ENCODE measurements at regions not wholly inside any gene's neighbourhood (a gene's known extent, or its start where the extent isn't known, plus 50 kb on each side); places are given as distances from the start of the nearest gene placed in this dataset.

DNA sequence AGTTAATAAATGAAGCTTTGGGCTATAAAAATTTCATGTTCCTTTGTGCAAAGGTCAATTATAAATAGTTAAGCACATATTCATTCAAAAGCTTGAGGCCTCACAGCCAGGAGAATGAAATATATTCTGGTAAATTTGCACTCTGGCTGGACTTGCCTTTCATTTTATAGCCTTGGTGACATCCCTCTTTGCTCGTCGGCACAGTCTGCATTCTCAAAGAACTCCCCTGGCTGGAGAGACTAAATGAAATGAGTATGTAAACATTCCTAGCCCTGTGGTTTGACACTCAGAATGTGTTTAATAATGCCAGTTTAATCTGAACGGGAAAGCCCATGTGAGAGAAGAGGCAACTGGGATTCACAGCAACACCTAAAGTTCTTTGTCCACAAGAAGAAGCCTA, 285.6 kb downstream of the BRINP1 start (continued):
- TF ChIP-seq, protein P1, sequence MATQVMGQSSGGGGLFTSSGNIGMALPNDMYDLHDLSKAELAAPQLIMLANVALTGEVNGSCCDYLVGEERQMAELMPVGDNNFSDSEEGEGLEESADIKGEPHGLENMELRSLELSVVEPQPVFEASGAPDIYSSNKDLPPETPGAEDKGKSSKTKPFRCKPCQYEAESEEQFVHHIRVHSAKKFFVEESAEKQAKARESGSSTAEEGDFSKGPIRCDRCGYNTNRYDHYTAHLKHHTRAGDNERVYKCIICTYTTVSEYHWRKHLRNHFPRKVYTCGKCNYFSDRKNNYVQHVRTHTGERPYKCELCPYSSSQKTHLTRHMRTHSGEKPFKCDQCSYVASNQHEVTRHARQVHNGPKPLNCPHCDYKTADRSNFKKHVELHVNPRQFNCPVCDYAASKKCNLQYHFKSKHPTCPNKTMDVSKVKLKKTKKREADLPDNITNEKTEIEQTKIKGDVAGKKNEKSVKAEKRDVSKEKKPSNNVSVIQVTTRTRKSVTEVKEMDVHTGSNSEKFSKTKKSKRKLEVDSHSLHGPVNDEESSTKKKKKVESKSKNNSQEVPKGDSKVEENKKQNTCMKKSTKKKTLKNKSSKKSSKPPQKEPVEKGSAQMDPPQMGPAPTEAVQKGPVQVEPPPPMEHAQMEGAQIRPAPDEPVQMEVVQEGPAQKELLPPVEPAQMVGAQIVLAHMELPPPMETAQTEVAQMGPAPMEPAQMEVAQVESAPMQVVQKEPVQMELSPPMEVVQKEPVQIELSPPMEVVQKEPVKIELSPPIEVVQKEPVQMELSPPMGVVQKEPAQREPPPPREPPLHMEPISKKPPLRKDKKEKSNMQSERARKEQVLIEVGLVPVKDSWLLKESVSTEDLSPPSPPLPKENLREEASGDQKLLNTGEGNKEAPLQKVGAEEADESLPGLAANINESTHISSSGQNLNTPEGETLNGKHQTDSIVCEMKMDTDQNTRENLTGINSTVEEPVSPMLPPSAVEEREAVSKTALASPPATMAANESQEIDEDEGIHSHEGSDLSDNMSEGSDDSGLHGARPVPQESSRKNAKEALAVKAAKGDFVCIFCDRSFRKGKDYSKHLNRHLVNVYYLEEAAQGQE (IDR thresholded peaks at IDR 0.05; ENCODE audit: unreplicated experiment) = no peak
- TF ChIP-seq, protein P2, sequence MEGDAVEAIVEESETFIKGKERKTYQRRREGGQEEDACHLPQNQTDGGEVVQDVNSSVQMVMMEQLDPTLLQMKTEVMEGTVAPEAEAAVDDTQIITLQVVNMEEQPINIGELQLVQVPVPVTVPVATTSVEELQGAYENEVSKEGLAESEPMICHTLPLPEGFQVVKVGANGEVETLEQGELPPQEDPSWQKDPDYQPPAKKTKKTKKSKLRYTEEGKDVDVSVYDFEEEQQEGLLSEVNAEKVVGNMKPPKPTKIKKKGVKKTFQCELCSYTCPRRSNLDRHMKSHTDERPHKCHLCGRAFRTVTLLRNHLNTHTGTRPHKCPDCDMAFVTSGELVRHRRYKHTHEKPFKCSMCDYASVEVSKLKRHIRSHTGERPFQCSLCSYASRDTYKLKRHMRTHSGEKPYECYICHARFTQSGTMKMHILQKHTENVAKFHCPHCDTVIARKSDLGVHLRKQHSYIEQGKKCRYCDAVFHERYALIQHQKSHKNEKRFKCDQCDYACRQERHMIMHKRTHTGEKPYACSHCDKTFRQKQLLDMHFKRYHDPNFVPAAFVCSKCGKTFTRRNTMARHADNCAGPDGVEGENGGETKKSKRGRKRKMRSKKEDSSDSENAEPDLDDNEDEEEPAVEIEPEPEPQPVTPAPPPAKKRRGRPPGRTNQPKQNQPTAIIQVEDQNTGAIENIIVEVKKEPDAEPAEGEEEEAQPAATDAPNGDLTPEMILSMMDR (conservative IDR thresholded peaks at IDR 0.05; ENCODE audit: low read depth in 2 of 2) = no peak
- no peak for TF ChIP-seq ZNF114 (CRISPR knock-in tag; IDR thresholded peaks at IDR 0.05)

DNA sequence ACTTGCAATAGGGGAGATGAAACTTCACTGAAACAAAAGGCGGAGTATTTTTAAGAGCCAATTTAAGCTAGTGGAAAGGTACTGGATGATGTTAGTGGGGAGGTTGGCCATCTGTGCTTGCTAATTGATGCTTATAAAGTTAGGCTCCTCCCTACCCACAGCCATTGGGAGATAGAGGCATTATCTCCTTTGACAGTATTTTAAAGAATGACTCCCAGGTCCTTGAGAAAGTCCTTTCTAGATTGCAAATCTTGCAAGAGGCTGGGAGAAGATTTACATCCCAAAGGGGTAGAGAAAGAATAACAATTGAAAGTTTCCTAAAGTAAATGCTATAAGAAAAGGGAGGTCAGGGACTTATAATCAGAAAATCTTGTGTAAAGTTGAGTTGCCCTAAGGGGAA, 282.6 kb downstream of the BRINP1 start:
- H3K27ac Mint-ChIP-seq = peak overlapping the region; percentile 1
- H3K4me1 Mint-ChIP-seq = peaks cover 49% of the 10 kb centered on the region
- ATAC-seq (peak; percentile 87), DNase-seq (ENCODE audit: low spot score) (peak; percentile 75)
- Histone ChIP-seq H3K36me3 (ENCODE audit: insufficient read depth) (no peaks in the 10 kb centered on the region), H4K20me1 (replicated peaks; ENCODE audit: insufficient read depth) (no peaks in the 10 kb centered on the region), H3F3A (replicated peaks; ENCODE audit: low read depth) (peaks cover 8% of the 10 kb centered on the region; the same call in 1 of the 2 replicates), H3K4me1 (ENCODE audit: insufficient read depth) (peaks cover 40% of the 10 kb centered on the region), H3K9me2 (ENCODE audit: insufficient read depth) (peaks cover 11% of the 10 kb centered on the region; the same call in 1 of the 2 replicates), H3K27me3 (ENCODE audit: insufficient read depth) (no peaks in the 10 kb centered on the region), H2AFZ (no peak overlapping the region), H3K4me3 (no peak overlapping the region), H3K27ac (ENCODE audit: low read depth) (peak overlapping the region; percentile 46), H3K79me2 (replicated peaks; ENCODE audit: insufficient read depth) (no peaks in the 10 kb centered on the region), H3K4me2 (peak overlapping the region; percentile 7)
- TF ChIP-seq, protein P3, sequence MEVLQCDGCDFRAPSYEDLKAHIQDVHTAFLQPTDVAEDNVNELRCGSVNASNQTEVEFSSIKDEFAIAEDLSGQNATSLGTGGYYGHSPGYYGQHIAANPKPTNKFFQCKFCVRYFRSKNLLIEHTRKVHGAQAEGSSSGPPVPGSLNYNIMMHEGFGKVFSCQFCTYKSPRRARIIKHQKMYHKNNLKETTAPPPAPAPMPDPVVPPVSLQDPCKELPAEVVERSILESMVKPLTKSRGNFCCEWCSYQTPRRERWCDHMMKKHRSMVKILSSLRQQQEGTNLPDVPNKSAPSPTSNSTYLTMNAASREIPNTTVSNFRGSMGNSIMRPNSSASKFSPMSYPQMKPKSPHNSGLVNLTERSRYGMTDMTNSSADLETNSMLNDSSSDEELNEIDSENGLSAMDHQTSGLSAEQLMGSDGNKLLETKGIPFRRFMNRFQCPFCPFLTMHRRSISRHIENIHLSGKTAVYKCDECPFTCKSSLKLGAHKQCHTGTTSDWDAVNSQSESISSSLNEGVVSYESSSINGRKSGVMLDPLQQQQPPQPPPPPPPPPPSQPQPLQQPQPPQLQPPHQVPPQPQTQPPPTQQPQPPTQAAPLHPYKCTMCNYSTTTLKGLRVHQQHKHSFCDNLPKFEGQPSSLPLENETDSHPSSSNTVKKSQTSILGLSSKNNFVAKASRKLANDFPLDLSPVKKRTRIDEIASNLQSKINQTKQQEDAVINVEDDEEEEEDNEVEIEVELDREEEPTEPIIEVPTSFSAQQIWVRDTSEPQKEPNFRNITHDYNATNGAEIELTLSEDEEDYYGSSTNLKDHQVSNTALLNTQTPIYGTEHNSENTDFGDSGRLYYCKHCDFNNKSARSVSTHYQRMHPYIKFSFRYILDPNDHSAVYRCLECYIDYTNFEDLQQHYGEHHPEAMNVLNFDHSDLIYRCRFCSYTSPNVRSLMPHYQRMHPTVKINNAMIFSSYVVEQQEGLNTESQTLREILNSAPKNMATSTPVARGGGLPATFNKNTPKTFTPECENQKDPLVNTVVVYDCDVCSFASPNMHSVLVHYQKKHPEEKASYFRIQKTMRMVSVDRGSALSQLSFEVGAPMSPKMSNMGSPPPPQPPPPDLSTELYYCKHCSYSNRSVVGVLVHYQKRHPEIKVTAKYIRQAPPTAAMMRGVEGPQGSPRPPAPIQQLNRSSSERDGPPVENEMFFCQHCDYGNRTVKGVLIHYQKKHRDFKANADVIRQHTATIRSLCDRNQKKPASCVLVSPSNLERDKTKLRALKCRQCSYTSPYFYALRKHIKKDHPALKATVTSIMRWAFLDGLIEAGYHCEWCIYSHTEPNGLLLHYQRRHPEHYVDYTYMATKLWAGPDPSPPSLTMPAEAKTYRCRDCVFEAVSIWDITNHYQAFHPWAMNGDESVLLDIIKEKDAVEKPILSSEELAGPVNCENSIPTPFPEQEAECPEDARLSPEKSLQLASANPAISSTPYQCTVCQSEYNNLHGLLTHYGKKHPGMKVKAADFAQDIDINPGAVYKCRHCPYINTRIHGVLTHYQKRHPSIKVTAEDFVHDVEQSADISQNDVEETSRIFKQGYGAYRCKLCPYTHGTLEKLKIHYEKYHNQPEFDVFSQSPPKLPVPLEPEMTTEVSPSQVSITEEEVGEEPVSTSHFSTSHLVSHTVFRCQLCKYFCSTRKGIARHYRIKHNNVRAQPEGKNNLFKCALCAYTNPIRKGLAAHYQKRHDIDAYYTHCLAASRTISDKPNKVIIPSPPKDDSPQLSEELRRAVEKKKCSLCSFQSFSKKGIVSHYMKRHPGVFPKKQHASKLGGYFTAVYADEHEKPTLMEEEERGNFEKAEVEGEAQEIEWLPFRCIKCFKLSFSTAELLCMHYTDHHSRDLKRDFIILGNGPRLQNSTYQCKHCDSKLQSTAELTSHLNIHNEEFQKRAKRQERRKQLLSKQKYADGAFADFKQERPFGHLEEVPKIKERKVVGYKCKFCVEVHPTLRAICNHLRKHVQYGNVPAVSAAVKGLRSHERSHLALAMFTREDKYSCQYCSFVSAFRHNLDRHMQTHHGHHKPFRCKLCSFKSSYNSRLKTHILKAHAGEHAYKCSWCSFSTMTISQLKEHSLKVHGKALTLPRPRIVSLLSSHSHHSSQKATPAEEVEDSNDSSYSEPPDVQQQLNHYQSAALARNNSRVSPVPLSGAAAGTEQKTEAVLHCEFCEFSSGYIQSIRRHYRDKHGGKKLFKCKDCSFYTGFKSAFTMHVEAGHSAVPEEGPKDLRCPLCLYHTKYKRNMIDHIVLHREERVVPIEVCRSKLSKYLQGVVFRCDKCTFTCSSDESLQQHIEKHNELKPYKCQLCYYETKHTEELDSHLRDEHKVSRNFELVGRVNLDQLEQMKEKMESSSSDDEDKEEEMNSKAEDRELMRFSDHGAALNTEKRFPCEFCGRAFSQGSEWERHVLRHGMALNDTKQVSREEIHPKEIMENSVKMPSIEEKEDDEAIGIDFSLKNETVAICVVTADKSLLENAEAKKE (CRISPR knock-in tag; IDR thresholded peaks at IDR 0.05) = peak; percentile 44; the same call in 1 of the 2 replicates
- TF ChIP-seq, protein P1 (IDR thresholded peaks at IDR 0.05; ENCODE audit: unreplicated experiment) = no peak
- no peak for TF ChIP-seq ZNF114 (CRISPR knock-in tag; IDR thresholded peaks at IDR 0.05)
- peaks cover 3% of the 10 kb centered on the region; the same call in 1 of the 3 replicates for H3K36me3 Mint-ChIP-seq (ENCODE audit: low read depth)
- no peaks in the 10 kb centered on the region for H3K9me3 Mint-ChIP-seq
- H3K27me3 Mint-ChIP-seq (ENCODE audit: insufficient read depth, low read depth, poor library complexity) = no peaks in the 10 kb centered on the region
- no peak overlapping the region for H3K4me3 Mint-ChIP-seq

Data from GM23338 (cell line).